ENCODE measurements at regions not wholly inside any gene's neighbourhood (a gene's known extent, or its start where the extent isn't known, plus 50 kb on each side); places are given as distances from the start of the nearest gene placed in this dataset.

DNA sequence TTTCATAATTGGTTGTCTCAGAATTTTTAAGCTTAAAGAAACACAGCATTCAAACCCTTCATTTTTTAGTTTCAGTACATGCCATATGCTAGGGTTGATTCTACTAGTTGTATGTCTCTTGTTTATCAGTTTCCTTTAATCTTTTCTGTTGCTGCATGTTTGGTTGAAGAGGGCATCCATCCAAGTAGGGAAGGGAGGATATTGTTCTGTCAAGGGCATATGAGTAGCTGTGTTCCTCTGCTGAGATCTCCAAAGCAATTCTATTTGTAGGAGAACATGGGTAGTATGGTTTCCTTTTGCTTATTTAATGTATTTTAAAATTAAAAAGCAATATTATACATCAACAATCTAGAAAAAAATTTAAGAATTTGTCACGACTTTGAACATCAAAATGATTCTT lies 167.7 kb downstream of the FHIP1A start:
- TF ChIP-seq, protein P1, sequence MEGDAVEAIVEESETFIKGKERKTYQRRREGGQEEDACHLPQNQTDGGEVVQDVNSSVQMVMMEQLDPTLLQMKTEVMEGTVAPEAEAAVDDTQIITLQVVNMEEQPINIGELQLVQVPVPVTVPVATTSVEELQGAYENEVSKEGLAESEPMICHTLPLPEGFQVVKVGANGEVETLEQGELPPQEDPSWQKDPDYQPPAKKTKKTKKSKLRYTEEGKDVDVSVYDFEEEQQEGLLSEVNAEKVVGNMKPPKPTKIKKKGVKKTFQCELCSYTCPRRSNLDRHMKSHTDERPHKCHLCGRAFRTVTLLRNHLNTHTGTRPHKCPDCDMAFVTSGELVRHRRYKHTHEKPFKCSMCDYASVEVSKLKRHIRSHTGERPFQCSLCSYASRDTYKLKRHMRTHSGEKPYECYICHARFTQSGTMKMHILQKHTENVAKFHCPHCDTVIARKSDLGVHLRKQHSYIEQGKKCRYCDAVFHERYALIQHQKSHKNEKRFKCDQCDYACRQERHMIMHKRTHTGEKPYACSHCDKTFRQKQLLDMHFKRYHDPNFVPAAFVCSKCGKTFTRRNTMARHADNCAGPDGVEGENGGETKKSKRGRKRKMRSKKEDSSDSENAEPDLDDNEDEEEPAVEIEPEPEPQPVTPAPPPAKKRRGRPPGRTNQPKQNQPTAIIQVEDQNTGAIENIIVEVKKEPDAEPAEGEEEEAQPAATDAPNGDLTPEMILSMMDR (IDR thresholded peaks at IDR 0.05): no peak
- TF ChIP-seq POLR2A (IDR thresholded peaks at IDR 0.05): no peak
